ENCODE measurements at regions not wholly inside any gene's neighbourhood (a gene's known extent, or its start where the extent isn't known, plus 50 kb on each side); places are given as distances from the start of the nearest gene placed in this dataset.

- no peak for DNase-seq (ENCODE audit: low spot score)
These were observed 609.5 kb upstream of the UBE2E2 start for GRCh38 chr3:22593638-22594037.

- no peak for DNase-seq (ENCODE audit: low spot score)
These were observed 608.1 kb upstream of the UBE2E2 start for GRCh38 chr3:22594990-22595389.

GRCh38 chr3:22606461-22606860, 596.7 kb upstream of the UBE2E2 start:
- DNase-seq (ENCODE audit: low spot score), result no peak

GRCh38 chr3:22606938-22607337, 596.2 kb upstream of the UBE2E2 start:
- DNase-seq (ENCODE audit: low spot score), result no peak

- no peak for DNase-seq (ENCODE audit: low spot score)
These were observed 595.0 kb upstream of the UBE2E2 start for GRCh38 chr3:22608093-22608492.

- no peak for DNase-seq (ENCODE audit: low spot score)
These were observed 594.4 kb upstream of the UBE2E2 start for GRCh38 chr3:22608721-22609120.

- DNase-seq (ENCODE audit: low spot score), result no peak
These were observed 594.0 kb upstream of the UBE2E2 start for GRCh38 chr3:22609139-22609538.

GRCh38 chr3:22612927-22613326, 590.2 kb upstream of the UBE2E2 start:
- no peak for DNase-seq (ENCODE audit: low spot score)

- DNase-seq (ENCODE audit: low spot score), result no peak
These were observed 587.3 kb upstream of the UBE2E2 start for GRCh38 chr3:22615790-22616189.

GRCh38 chr3:22617372-22617771, 585.8 kb upstream of the UBE2E2 start:
- no peak for DNase-seq (ENCODE audit: low spot score)

GRCh38 chr3:22620498-22620897, 582.6 kb upstream of the UBE2E2 start:
- DNase-seq (ENCODE audit: low spot score), result no peak

GRCh38 chr3:22621205-22621809, 581.8 kb upstream of the UBE2E2 start:
- no peak for DNase-seq (ENCODE audit: low spot score)

GRCh38 chr3:22627993-22628499, 575.1 kb upstream of the UBE2E2 start:
- no peak for DNase-seq (ENCODE audit: low spot score)

GRCh38 chr3:22632536-22632935, 570.6 kb upstream of the UBE2E2 start:
- no peak for DNase-seq (ENCODE audit: low spot score)

GRCh38 chr3:22634433-22634832, 568.7 kb upstream of the UBE2E2 start:
- DNase-seq (ENCODE audit: low spot score), result no peak

GRCh38 chr3:22659651-22660475, 543.3 kb upstream of the UBE2E2 start:
- DNase-seq (ENCODE audit: low spot score), result no peak

GRCh38 chr3:22660606-22661005, 542.5 kb upstream of the UBE2E2 start:
- no peak for DNase-seq (ENCODE audit: low spot score)

- no peak for DNase-seq (ENCODE audit: low spot score)
These were observed 541.9 kb upstream of the UBE2E2 start for GRCh38 chr3:22661121-22661700.

GRCh38 chr3:22665528-22665927, 537.6 kb upstream of the UBE2E2 start:
- no peak for DNase-seq (ENCODE audit: low spot score)

- DNase-seq (ENCODE audit: low spot score), result no peak
These were observed 536.4 kb upstream of the UBE2E2 start for GRCh38 chr3:22666736-22667135.

GRCh38 chr3:22671848-22672247, 531.3 kb upstream of the UBE2E2 start:
- DNase-seq (ENCODE audit: low spot score), result no peak

GRCh38 chr3:22684739-22685138, 518.4 kb upstream of the UBE2E2 start:
- DNase-seq (ENCODE audit: low spot score), result no peak

GRCh38 chr3:22685597-22685996, 517.5 kb upstream of the UBE2E2 start:
- no peak for DNase-seq (ENCODE audit: low spot score)

Data from hepatic stellate cell (primary cell).